CD4-positive, CD25-positive, alpha-beta regulatory T cell (primary cell): ENCODE measurements at regions not wholly inside any gene's neighbourhood (a gene's known extent, or its start where the extent isn't known, plus 50 kb on each side); places are given as distances from the start of the nearest gene placed in this dataset.

Experiments used
- ATAC-seq, 2 donors: fragments of 150-1000 bp; cut with Tn5 transposase; one replicate each; pipeline ENCODE4 v1.10.0; 2021; ENCODE audit warnings: low read depth in 2 of 2, moderate number of reproducible peaks in 2 of 2, moderate library complexity in 1 of 2
- DNase-seq, 3 donors: peaks; one replicate each; pipeline versions ENCODE4 v3.0.0 to v3.0.0-alpha.2; 2012 to 2022; ENCODE audit warnings: mixed read lengths in 1 of 3
- H3K27ac ChIP-seq: one replicate; pipeline ENCODE4 v1.7.0; 2013; ENCODE audit warnings: mild to moderate bottlenecking, low read length; ENCODE audit not compliant: insufficient read depth, poor library complexity, severe bottlenecking
- H3K27me3 ChIP-seq: one replicate; pipeline ENCODE4 v1.7.0; 2013; ENCODE audit warnings: low read length; ENCODE audit not compliant: control insufficient read depth, insufficient read depth
- H3K36me3 ChIP-seq: one replicate; pipeline ENCODE4 v1.7.0; 2013; ENCODE audit warnings: mild to moderate bottlenecking, low read length, moderate library complexity; ENCODE audit not compliant: control insufficient read depth, insufficient read depth
- H3K4me1 ChIP-seq: 2 replicates; pipeline ENCODE4 v1.7.0; 2013; ENCODE audit warnings: mild to moderate bottlenecking, low read length; ENCODE audit not compliant: insufficient read depth, control insufficient read depth, poor library complexity, severe bottlenecking
- H3K4me3 ChIP-seq: one replicate; pipeline ENCODE4 v1.7.0; 2013; ENCODE audit warnings: low read depth, mild to moderate bottlenecking, low read length, moderate library complexity
- H3K9me3 ChIP-seq, 2 experiments: 1 replicate in 1 of 2; 2 replicates in 1 of 2; pipeline ENCODE4 v1.7.0; 2013; ENCODE audit warnings: low read length in 2 of 2, mild to moderate bottlenecking in 1 of 2, moderate library complexity in 1 of 2; ENCODE audit not compliant: control insufficient read depth in 2 of 2
- H3K27ac Mint-ChIP-seq, 3 donors: one replicate each; pipeline ENCODE4 v1.8.0; 2020 to 2022; ENCODE audit warnings: mild to moderate bottlenecking in 3 of 3, mixed read lengths in 3 of 3, moderate library complexity in 2 of 3
- H3K27me3 Mint-ChIP-seq: one replicate; pipeline ENCODE4 v1.8.0; 2022; ENCODE audit warnings: mild to moderate bottlenecking, mixed read lengths
- H3K36me3 Mint-ChIP-seq: one replicate; pipeline ENCODE4 v1.8.0; 2020; ENCODE audit warnings: mixed read lengths
- H3K4me1 Mint-ChIP-seq, 4 donors: one replicate each; pipeline ENCODE4 v1.8.0; 2020 to 2022; ENCODE audit warnings: mixed read lengths in 4 of 4, mild to moderate bottlenecking in 1 of 4
- H3K4me3 Mint-ChIP-seq, 4 donors: one replicate each; pipeline ENCODE4 v1.8.0; 2020 to 2022; ENCODE audit warnings: mild to moderate bottlenecking in 4 of 4, mixed read lengths in 4 of 4, moderate library complexity in 3 of 4
- H3K9me3 Mint-ChIP-seq, 7 donors: one replicate each; pipeline ENCODE4 v1.8.0; 2020 to 2022; ENCODE audit warnings: mixed read lengths in 7 of 7, mild to moderate bottlenecking in 3 of 7, moderate library complexity in 2 of 7

GRCh38 chr10:110413903-110414547 is 83.7 kb upstream of the DUSP5 start:
- ATAC-seq (peak; percentile 0 to 1), DNase-seq (no peak)
- Histone ChIP-seq H3K4me1 (peaks cover 27% of the 10 kb centered on the region), H3K4me3 (no peak overlapping the region), H3K36me3 (no peaks in the 10 kb centered on the region), H3K9me3 (no peaks in the 10 kb centered on the region), H3K27ac (peak overlapping the region; percentile 76), H3K27me3 (no peaks in the 10 kb centered on the region)
- Mint-ChIP-seq H3K27ac (peak overlapping the region; percentile 83 to 92 (median 89)), H3K4me1 (peaks cover 6 to 31% (median 23%) of the 10 kb centered on the region in 4 donors), H3K36me3 (no peaks in the 10 kb centered on the region), H3K4me3 (peak overlapping the region in 2 of 4 donors; percentile 79), H3K9me3 (no peaks in the 10 kb centered on the region), H3K27me3 (no peaks in the 10 kb centered on the region)

- no peaks in the 10 kb centered on the region for H3K36me3 Mint-ChIP-seq
- Histone ChIP-seq H3K27me3 (no peaks in the 10 kb centered on the region), H3K4me3 (peak overlapping the region; percentile 39), H3K27ac (peak overlapping the region; percentile 76), H3K36me3 (no peaks in the 10 kb centered on the region), H3K4me1 (peaks cover 33% of the 10 kb centered on the region), H3K9me3 (no peaks in the 10 kb centered on the region)
- peaks cover 6 to 37% (median 27%) of the 10 kb centered on the region in 4 donors for H3K4me1 Mint-ChIP-seq
- no peaks in the 10 kb centered on the region for H3K9me3 Mint-ChIP-seq
- peak overlapping the region; percentile 83 to 97 (median 92) for H3K27ac Mint-ChIP-seq
- H3K27me3 Mint-ChIP-seq: no peaks in the 10 kb centered on the region
- peak; percentile 72 to 97 (median 87) for DNase-seq
- peak overlapping the region in 3 of 4 donors; percentile 50 to 79 (median 79) for H3K4me3 Mint-ChIP-seq
- ATAC-seq: peak; percentile 97 to 98
Measured at GRCh38 chr10:110414548-110415309, 83.0 kb upstream of the DUSP5 start.

DNA sequence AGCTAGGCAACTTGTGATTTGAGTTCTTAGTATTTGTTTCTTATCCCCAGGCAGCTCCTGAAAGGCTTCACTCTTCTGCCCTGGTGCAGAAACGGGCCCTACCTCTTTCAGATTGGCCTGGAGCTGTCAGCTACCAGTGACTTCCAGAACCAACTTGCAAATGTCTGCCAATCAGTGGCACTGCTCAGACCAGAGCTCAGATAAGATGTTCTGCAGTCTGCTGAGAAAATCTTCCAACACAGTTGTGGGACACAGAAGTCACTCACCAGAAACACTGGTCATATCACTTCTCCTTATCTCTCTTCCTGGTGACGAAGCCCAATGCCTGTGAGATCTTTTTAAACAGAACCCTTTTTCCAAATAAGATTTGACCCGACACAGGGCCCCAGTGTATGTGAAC is 81.9 kb upstream of the DUSP5 start:
- H3K27me3 Mint-ChIP-seq: no peaks in the 10 kb centered on the region
- ATAC-seq: no peak
- peak overlapping the region; percentile 76 to 92 (median 83) for H3K27ac Mint-ChIP-seq
- no peak for DNase-seq
- H3K36me3 Mint-ChIP-seq: no peaks in the 10 kb centered on the region
- no peaks in the 10 kb centered on the region for H3K9me3 Mint-ChIP-seq
- H3K4me1 ChIP-seq: peaks cover 33% of the 10 kb centered on the region
- H3K4me3 Mint-ChIP-seq: no peak overlapping the region
- no peaks in the 10 kb centered on the region for H3K27me3 ChIP-seq
- no peak overlapping the region for H3K27ac ChIP-seq
- H3K9me3 ChIP-seq: no peaks in the 10 kb centered on the region
- H3K4me3 ChIP-seq: no peak overlapping the region
- H3K4me1 Mint-ChIP-seq: peaks cover 12 to 48% (median 34%) of the 10 kb centered on the region in 4 donors
- H3K36me3 ChIP-seq: no peaks in the 10 kb centered on the region

DNA sequence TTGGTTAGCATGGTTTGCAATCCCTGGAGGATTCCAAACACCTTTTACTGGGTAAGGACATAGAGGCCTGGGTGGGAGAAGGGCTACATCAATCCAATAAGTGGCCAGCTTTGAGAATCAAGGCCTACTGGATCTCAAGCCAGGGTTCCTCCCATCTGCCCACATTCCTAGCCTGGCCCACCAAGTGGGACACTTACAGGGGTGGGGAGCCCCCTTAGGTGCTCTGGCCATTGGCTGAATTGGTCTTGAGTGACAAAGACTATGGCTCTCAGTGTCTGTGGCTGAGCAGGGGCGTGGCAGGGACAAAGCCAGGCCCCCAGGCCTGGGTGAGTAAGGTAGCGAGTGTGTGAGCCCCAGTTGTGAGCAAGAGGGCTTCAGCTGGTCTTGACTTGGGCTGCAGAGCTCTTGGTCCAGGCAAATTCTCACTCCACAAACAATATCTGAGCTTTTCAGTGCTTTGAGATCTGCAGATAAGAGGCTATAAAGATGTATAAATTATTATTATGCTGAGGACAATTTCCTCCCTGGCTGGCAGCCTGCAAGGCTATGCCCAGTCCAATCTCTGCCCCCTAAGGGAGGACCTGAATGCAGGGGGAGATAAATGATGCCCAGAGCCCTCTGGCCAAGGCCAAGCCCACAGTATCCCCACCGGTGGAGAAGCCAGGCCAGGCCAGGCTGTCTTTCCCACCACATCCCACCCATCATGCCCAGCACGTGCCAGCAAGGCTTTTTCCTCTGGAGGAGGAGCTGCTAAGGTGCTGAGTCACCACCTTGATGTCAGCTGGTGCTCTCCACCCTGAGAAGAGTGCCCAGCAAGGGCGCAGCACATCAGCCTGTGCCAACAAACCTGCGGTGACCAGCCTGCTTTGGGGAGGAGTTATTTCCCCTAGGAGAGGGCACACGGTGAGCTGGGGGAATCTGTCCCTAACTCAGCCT is 80.7 kb upstream of the DUSP5 start:
- no peak overlapping the region for H3K4me3 Mint-ChIP-seq
- no peak for ATAC-seq
- no peak for DNase-seq
- H3K27me3 Mint-ChIP-seq: no peaks in the 10 kb centered on the region
- no peaks in the 10 kb centered on the region for H3K36me3 ChIP-seq
- H3K4me1 ChIP-seq: peaks cover 33% of the 10 kb centered on the region
- peaks cover 12 to 57% (median 42%) of the 10 kb centered on the region in 4 donors for H3K4me1 Mint-ChIP-seq
- no peak overlapping the region for H3K4me3 ChIP-seq
- no peak overlapping the region for H3K27ac ChIP-seq
- H3K9me3 Mint-ChIP-seq: no peaks in the 10 kb centered on the region
- H3K27me3 ChIP-seq: no peaks in the 10 kb centered on the region
- no peaks in the 10 kb centered on the region for H3K9me3 ChIP-seq
- H3K27ac Mint-ChIP-seq: peak overlapping the region in 1 of 3 donors; percentile 55
- H3K36me3 Mint-ChIP-seq: no peaks in the 10 kb centered on the region

DNA sequence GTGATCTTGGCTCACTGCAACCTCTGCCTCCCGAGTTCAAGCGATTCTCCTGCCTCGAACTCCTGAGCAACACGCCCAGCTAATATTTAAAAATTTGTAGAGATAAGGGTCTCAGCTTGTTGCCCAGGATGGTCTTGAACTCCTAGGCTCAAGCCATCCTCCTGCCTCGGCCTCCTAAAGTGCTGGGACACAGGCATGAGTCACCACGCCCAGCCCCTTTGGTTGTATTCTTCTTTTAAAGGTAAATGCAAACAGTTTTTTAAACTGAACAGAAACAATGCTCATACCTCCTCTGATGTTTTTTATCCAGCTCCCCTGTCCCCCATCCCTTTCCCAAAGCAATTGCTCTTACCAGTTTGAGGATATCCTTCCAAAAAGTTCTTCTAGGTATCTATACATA is 79.5 kb upstream of the DUSP5 start:
- peaks cover 12 to 57% (median 40%) of the 10 kb centered on the region in 4 donors for H3K4me1 Mint-ChIP-seq
- Histone ChIP-seq H3K27ac (no peak overlapping the region), H3K4me3 (no peak overlapping the region), H3K27me3 (no peaks in the 10 kb centered on the region), H3K36me3 (no peaks in the 10 kb centered on the region), H3K9me3 (no peaks in the 10 kb centered on the region), H3K4me1 (peaks cover 33% of the 10 kb centered on the region)
- peak overlapping the region in 1 of 3 donors; percentile 9 for H3K27ac Mint-ChIP-seq
- DNase-seq (no peak), ATAC-seq (no peak)
- H3K27me3 Mint-ChIP-seq: no peaks in the 10 kb centered on the region
- no peaks in the 10 kb centered on the region for H3K9me3 Mint-ChIP-seq
- H3K36me3 Mint-ChIP-seq: no peaks in the 10 kb centered on the region
- H3K4me3 Mint-ChIP-seq: no peak overlapping the region

DNA sequence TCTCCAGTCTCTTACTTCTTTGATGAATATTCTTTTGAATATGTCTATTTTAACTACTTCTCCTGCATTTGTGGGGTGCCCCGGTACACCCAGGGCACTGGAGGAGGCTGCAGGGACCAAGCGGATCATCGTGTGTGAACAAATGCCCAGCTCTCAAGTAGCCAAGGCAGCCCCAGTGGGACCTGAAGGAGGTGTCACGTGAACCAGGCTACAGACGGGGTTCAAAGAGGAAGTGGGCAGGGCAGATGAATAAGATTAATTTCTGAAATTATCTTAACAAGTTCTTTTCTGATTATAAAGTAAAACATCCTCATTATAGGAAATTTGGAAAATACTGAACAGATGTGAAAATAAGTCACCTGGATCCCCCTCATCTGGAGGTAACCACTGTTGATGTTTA is 78.4 kb upstream of the DUSP5 start:
- Histone ChIP-seq H3K4me1 (peaks cover 25% of the 10 kb centered on the region), H3K27ac (no peak overlapping the region), H3K36me3 (no peaks in the 10 kb centered on the region), H3K27me3 (no peaks in the 10 kb centered on the region), H3K4me3 (no peak overlapping the region), H3K9me3 (no peaks in the 10 kb centered on the region)
- H3K36me3 Mint-ChIP-seq: no peaks in the 10 kb centered on the region
- ATAC-seq (no peak), DNase-seq (peak in 1 of 3 donors; percentile 17)
- no peaks in the 10 kb centered on the region for H3K27me3 Mint-ChIP-seq
- H3K27ac Mint-ChIP-seq: peak overlapping the region in 1 of 3 donors; percentile 81
- H3K4me3 Mint-ChIP-seq: peak overlapping the region in 1 of 4 donors; percentile 53
- no peaks in the 10 kb centered on the region for H3K9me3 Mint-ChIP-seq
- H3K4me1 Mint-ChIP-seq: peaks cover 12 to 48% (median 33%) of the 10 kb centered on the region in 4 donors

DNA sequence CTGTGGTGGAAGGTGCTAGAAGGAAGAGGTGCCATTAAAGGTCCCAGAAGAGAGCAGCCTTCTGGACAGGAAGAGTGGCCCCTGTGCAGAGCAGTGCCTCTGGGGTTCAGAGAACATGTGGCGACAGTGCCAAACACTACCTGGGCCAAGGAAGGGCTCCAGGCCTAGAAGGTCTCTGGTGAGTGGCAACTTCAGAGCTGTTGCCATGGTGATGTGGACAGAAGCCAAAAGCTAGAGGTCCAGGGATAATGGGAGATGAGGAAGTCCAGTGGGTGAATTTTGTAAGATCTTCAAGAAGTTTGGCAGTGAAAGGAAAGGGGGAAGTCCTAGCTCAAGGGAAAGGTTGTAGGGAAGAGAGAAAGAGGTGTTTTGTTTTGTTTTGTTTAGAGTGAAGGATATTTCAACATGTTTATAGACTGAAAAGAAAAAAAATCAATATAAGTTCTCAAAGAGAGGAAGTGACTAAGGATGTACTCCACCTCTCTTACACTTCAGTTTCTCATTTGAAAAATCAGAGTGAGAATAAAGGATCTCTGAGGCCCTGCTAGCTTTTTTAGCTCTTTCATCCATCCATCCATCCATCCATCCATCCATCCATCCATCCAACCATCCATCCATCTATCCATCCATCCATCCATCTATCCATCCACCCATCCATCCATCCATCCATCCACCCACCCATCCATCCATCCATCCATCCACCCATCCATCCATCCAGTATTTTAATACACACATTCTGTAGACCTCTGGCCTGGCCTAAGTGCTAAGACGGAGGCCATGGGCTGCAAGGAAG is 77.1 kb upstream of the DUSP5 start:
- Mint-ChIP-seq H3K27me3 (no peaks in the 10 kb centered on the region), H3K27ac (peak overlapping the region; percentile 18 to 74 (median 43)), H3K9me3 (no peaks in the 10 kb centered on the region), H3K4me3 (peak overlapping the region in 2 of 4 donors; percentile 1 to 13), H3K4me1 (peaks cover 6 to 35% (median 23%) of the 10 kb centered on the region in 4 donors), H3K36me3 (no peaks in the 10 kb centered on the region)
- Histone ChIP-seq H3K9me3 (no peaks in the 10 kb centered on the region), H3K4me1 (peaks cover 12% of the 10 kb centered on the region), H3K36me3 (no peaks in the 10 kb centered on the region), H3K27me3 (no peaks in the 10 kb centered on the region), H3K27ac (no peak overlapping the region), H3K4me3 (no peak overlapping the region)
- ATAC-seq (peak; percentile 14 to 44), DNase-seq (peak in 1 of 3 donors; percentile 39)
